ENCODE measurements at regions not wholly inside any gene's neighbourhood (a gene's known extent, or its start where the extent isn't known, plus 50 kb on each side); places are given as distances from the start of the nearest gene placed in this dataset.
"Not testable (repeated sequence)": the region's sequence is repeated elsewhere in the genome, so short reads cannot be mapped to it uniquely, and the experiment has no call there.

- Histone ChIP-seq H3K9me3 (ENCODE audit: control insufficient read depth in 1 of 2, insufficient read depth in 1 of 2, low read depth in 1 of 2, low read length in 2 of 2) (no peaks in the 10 kb centered on the region), H2AFZ (ENCODE audit: low read depth, low read length, poor library complexity, severe bottlenecking) (no peak overlapping the region), H4K20me1 (ENCODE audit: insufficient read depth) (no peaks in the 10 kb centered on the region), H3K4me2 (ENCODE audit: low read length) (no peak overlapping the region), H3K27ac (ENCODE audit: low read depth, low read length) (no peak overlapping the region), H3K9ac (ENCODE audit: low read length) (no peak overlapping the region), H3K4me1 (ENCODE audit: control insufficient read depth in 1 of 2, insufficient read depth in 2 of 2, low read length in 2 of 2) (peaks cover 2 to 8% of the 10 kb centered on the region in 2 experiments; a peak in 2 of 4 replicates), H3K79me2 (ENCODE audit: insufficient read depth, low read length) (no peaks in the 10 kb centered on the region), H3K27me3 (ENCODE audit: insufficient read depth, low read length) (no peaks in the 10 kb centered on the region), H3K9me2 (ENCODE audit: insufficient read depth) (no peaks in the 10 kb centered on the region), H3K4me3 (replicated peaks in 1 of 2; ENCODE audit: low read depth in 1 of 2, low read length in 2 of 2) (no peak overlapping the region), H3K36me3 (ENCODE audit: control insufficient read depth in 1 of 2, insufficient read depth in 2 of 2, low read length in 2 of 2) (no peaks in the 10 kb centered on the region)
- no peak for TF ChIP-seq REST (IDR thresholded peaks at IDR 0.05; ENCODE audit: low read depth)
- TF ChIP-seq TCF7L2 (IDR thresholded peaks at IDR 0.05; ENCODE audit: borderline replicate concordance, extremely low read depth, insufficient read depth, insufficient read length), result no peak
- no peak for TF ChIP-seq POLR2A (IDR thresholded peaks at IDR 0.05; ENCODE audit: borderline replicate concordance, extremely low read depth, insufficient read depth, insufficient read length)
- no peak for TF ChIP-seq SIN3A (IDR thresholded peaks at IDR 0.05; ENCODE audit: low read depth)
- intact Hi-C loops (cut with micrococcal nuclease), result no loop called here
- BruUV-seq (replicated peaks), result no TSS peak
- CTCF ChIA-PET, result no interaction called here
- DNase-seq (ENCODE audit: low read depth, low spot score) (no peak), ATAC-seq (no peak)
- POLR2A ChIA-PET, result no interaction called here
- RAD21 ChIA-PET (ENCODE audit: low non-redundant PET in 1 of 2, low total read pairs in 2 of 2, uncharacterized antibody in 2 of 2, unreplicated experiment in 2 of 2), result no interaction called here
Measured at GRCh38 chr12:94839347-94839746, 164.2 kb downstream of the NDUFA12 start.

GRCh38 chr12:94836952-94837670, 166.4 kb downstream of the NDUFA12 start:
- TF ChIP-seq JUND (IDR thresholded peaks at IDR 0.05) (peak; percentile 49; the same call in 1 of the 2 replicates), FOSL1 (IDR thresholded peaks at IDR 0.05; ENCODE audit: low read depth) (peak; percentile 72), CEBPB (IDR thresholded peaks at IDR 0.05; ENCODE audit: low read depth) (peak; percentile 97)
- BruUV-seq (replicated peaks); H2AFZ ChIP-seq (ENCODE audit: low read depth, low read length, poor library complexity, severe bottlenecking); H3K4me2 ChIP-seq (ENCODE audit: low read length); DNase-seq (ENCODE audit: low read depth, low spot score); H3K4me3 ChIP-seq (replicated peaks in 1 of 2; ENCODE audit: low read depth in 1 of 2, low read length in 2 of 2); CTCF ChIA-PET; H3K4me1 ChIP-seq (ENCODE audit: control insufficient read depth in 1 of 2, insufficient read depth in 2 of 2, low read length in 2 of 2); intact Hi-C loops (cut with micrococcal nuclease); H3K9me3 ChIP-seq (ENCODE audit: control insufficient read depth in 1 of 2, insufficient read depth in 1 of 2, low read depth in 1 of 2, low read length in 2 of 2); H3K9me2 ChIP-seq (ENCODE audit: insufficient read depth); H3K79me2 ChIP-seq (ENCODE audit: insufficient read depth, low read length); H3K27ac ChIP-seq (ENCODE audit: low read depth, low read length); H4K20me1 ChIP-seq (ENCODE audit: insufficient read depth); POLR2A ChIA-PET; H3K27me3 ChIP-seq (ENCODE audit: insufficient read depth, low read length); H3K9ac ChIP-seq (ENCODE audit: low read length); H3K36me3 ChIP-seq (ENCODE audit: control insufficient read depth in 1 of 2, insufficient read depth in 2 of 2, low read length in 2 of 2); ATAC-seq; RAD21 ChIA-PET (ENCODE audit: low non-redundant PET in 1 of 2, low total read pairs in 2 of 2, uncharacterized antibody in 2 of 2, unreplicated experiment in 2 of 2): not testable (repeated sequence)

Data from HCT116 (cell line).